GM12873 (cell line): ENCODE measurements at regions not wholly inside any gene's neighbourhood (a gene's known extent, or its start where the extent isn't known, plus 50 kb on each side); places are given as distances from the start of the nearest gene placed in this dataset.

Source experiments
- CTCF ChIP-seq: IDR thresholded peaks from 2 replicates; pipeline ENCODE4 v1.5.1; 2012; ENCODE audit warnings: low read depth, mild to moderate bottlenecking, moderate library complexity, low read length, control low read depth; ENCODE audit not compliant: insufficient read depth; ENCODE audit errors: missing control alignments

GRCh38 chr20:48201188-48201587 is 415.9 kb upstream of the SULF2 start:
- TF ChIP-seq CTCF, result no peak

GRCh38 chr20:48198929-48199451 is 413.7 kb upstream of the SULF2 start:
- TF ChIP-seq CTCF, result no peak

GRCh38 chr20:48197066-48197465 is 411.8 kb upstream of the SULF2 start:
- TF ChIP-seq CTCF, result no peak

- TF ChIP-seq CTCF, result no peak
Measured at GRCh38 chr20:48196486-48196885, 411.2 kb upstream of the SULF2 start.

- TF ChIP-seq CTCF, result no peak
Measured at GRCh38 chr20:48196001-48196400, 410.7 kb upstream of the SULF2 start.

- TF ChIP-seq CTCF, result no peak
Measured at GRCh38 chr20:48195121-48195870, 410.0 kb upstream of the SULF2 start.

- no peak for TF ChIP-seq CTCF
Measured at GRCh38 chr20:48194583-48194982, 409.3 kb upstream of the SULF2 start.
